ENCODE measurements at regions not wholly inside any gene's neighbourhood (a gene's known extent, or its start where the extent isn't known, plus 50 kb on each side); places are given as distances from the start of the nearest gene placed in this dataset.

DNA sequence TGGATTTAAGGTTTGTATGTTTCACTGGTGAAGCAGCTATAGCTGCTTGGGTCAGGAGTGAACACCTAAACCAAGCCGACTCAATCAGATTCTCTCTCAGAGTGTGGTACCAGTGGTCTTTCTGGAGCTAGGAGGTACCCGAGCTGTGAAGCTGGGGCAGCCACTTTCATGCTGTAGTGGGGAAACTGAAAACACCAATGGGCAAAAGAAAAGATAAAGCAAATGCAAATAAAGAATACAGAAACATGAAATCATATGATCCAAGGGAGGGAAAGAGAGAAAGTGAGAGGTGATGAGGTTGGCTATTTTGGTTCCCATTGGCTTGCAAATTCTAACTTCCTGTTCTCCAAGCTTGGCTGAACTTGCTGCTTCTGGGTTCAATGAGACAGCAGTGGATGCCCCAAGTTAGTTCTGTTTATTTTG, 212.3 kb upstream of the CFAP20DC start:
- peaks cover 5% of the 10 kb centered on the region; the same call in 1 of the 2 replicates for H3K9me2 ChIP-seq (ENCODE audit: insufficient read depth)

More for the DNA sequence above, 212.3 kb upstream of the CFAP20DC start:
- Histone ChIP-seq H3K36me3 (ENCODE audit: insufficient read depth) (no peaks in the 10 kb centered on the region; the same call in 1 of the 2 replicates), H2AFZ (no peak overlapping the region), H3K4me2 (no peak overlapping the region), H3K27me3 (ENCODE audit: insufficient read depth) (no peaks in the 10 kb centered on the region), H4K20me1 (replicated peaks; ENCODE audit: insufficient read depth) (no peaks in the 10 kb centered on the region), H3K79me2 (replicated peaks; ENCODE audit: insufficient read depth) (no peaks in the 10 kb centered on the region), H3K4me3 (no peak overlapping the region), H3K4me1 (ENCODE audit: insufficient read depth) (no peaks in the 10 kb centered on the region), H3F3A (replicated peaks; ENCODE audit: low read depth) (no peaks in the 10 kb centered on the region), H3K27ac (ENCODE audit: low read depth) (no peak overlapping the region)
- TF ChIP-seq ZNF114 (CRISPR knock-in tag; IDR thresholded peaks at IDR 0.05) (no peak), CREB1 (CRISPR knock-in tag; IDR thresholded peaks at IDR 0.05; ENCODE audit: low read depth) (no peak), EZH2phosphoT487 (IDR thresholded peaks at IDR 0.05; ENCODE audit: unreplicated experiment) (no peak), ZNF331 (CRISPR knock-in tag; IDR thresholded peaks at IDR 0.05; ENCODE audit: low read depth) (no peak), POLR2AphosphoS5 (IDR thresholded peaks at IDR 0.05; ENCODE audit: low read depth) (no peak), EZH2 (IDR thresholded peaks at IDR 0.05; ENCODE audit: low read depth, unreplicated experiment) (no peak), NANOG (IDR thresholded peaks at IDR 0.05; ENCODE audit: borderline replicate concordance) (no peak), JUNB (IDR thresholded peaks at IDR 0.05; ENCODE audit: unreplicated experiment) (no peak)
- TF ChIP-seq, protein P1, sequence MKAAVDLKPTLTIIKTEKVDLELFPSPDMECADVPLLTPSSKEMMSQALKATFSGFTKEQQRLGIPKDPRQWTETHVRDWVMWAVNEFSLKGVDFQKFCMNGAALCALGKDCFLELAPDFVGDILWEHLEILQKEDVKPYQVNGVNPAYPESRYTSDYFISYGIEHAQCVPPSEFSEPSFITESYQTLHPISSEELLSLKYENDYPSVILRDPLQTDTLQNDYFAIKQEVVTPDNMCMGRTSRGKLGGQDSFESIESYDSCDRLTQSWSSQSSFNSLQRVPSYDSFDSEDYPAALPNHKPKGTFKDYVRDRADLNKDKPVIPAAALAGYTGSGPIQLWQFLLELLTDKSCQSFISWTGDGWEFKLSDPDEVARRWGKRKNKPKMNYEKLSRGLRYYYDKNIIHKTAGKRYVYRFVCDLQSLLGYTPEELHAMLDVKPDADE (IDR thresholded peaks at IDR 0.05): no peak
- TF ChIP-seq, protein P2, sequence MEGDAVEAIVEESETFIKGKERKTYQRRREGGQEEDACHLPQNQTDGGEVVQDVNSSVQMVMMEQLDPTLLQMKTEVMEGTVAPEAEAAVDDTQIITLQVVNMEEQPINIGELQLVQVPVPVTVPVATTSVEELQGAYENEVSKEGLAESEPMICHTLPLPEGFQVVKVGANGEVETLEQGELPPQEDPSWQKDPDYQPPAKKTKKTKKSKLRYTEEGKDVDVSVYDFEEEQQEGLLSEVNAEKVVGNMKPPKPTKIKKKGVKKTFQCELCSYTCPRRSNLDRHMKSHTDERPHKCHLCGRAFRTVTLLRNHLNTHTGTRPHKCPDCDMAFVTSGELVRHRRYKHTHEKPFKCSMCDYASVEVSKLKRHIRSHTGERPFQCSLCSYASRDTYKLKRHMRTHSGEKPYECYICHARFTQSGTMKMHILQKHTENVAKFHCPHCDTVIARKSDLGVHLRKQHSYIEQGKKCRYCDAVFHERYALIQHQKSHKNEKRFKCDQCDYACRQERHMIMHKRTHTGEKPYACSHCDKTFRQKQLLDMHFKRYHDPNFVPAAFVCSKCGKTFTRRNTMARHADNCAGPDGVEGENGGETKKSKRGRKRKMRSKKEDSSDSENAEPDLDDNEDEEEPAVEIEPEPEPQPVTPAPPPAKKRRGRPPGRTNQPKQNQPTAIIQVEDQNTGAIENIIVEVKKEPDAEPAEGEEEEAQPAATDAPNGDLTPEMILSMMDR (conservative IDR thresholded peaks at IDR 0.05; ENCODE audit: low read depth in 2 of 2): no peak
- TF ChIP-seq, protein P3, sequence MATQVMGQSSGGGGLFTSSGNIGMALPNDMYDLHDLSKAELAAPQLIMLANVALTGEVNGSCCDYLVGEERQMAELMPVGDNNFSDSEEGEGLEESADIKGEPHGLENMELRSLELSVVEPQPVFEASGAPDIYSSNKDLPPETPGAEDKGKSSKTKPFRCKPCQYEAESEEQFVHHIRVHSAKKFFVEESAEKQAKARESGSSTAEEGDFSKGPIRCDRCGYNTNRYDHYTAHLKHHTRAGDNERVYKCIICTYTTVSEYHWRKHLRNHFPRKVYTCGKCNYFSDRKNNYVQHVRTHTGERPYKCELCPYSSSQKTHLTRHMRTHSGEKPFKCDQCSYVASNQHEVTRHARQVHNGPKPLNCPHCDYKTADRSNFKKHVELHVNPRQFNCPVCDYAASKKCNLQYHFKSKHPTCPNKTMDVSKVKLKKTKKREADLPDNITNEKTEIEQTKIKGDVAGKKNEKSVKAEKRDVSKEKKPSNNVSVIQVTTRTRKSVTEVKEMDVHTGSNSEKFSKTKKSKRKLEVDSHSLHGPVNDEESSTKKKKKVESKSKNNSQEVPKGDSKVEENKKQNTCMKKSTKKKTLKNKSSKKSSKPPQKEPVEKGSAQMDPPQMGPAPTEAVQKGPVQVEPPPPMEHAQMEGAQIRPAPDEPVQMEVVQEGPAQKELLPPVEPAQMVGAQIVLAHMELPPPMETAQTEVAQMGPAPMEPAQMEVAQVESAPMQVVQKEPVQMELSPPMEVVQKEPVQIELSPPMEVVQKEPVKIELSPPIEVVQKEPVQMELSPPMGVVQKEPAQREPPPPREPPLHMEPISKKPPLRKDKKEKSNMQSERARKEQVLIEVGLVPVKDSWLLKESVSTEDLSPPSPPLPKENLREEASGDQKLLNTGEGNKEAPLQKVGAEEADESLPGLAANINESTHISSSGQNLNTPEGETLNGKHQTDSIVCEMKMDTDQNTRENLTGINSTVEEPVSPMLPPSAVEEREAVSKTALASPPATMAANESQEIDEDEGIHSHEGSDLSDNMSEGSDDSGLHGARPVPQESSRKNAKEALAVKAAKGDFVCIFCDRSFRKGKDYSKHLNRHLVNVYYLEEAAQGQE (IDR thresholded peaks at IDR 0.05; ENCODE audit: unreplicated experiment): no peak
- TF ChIP-seq, protein P4, sequence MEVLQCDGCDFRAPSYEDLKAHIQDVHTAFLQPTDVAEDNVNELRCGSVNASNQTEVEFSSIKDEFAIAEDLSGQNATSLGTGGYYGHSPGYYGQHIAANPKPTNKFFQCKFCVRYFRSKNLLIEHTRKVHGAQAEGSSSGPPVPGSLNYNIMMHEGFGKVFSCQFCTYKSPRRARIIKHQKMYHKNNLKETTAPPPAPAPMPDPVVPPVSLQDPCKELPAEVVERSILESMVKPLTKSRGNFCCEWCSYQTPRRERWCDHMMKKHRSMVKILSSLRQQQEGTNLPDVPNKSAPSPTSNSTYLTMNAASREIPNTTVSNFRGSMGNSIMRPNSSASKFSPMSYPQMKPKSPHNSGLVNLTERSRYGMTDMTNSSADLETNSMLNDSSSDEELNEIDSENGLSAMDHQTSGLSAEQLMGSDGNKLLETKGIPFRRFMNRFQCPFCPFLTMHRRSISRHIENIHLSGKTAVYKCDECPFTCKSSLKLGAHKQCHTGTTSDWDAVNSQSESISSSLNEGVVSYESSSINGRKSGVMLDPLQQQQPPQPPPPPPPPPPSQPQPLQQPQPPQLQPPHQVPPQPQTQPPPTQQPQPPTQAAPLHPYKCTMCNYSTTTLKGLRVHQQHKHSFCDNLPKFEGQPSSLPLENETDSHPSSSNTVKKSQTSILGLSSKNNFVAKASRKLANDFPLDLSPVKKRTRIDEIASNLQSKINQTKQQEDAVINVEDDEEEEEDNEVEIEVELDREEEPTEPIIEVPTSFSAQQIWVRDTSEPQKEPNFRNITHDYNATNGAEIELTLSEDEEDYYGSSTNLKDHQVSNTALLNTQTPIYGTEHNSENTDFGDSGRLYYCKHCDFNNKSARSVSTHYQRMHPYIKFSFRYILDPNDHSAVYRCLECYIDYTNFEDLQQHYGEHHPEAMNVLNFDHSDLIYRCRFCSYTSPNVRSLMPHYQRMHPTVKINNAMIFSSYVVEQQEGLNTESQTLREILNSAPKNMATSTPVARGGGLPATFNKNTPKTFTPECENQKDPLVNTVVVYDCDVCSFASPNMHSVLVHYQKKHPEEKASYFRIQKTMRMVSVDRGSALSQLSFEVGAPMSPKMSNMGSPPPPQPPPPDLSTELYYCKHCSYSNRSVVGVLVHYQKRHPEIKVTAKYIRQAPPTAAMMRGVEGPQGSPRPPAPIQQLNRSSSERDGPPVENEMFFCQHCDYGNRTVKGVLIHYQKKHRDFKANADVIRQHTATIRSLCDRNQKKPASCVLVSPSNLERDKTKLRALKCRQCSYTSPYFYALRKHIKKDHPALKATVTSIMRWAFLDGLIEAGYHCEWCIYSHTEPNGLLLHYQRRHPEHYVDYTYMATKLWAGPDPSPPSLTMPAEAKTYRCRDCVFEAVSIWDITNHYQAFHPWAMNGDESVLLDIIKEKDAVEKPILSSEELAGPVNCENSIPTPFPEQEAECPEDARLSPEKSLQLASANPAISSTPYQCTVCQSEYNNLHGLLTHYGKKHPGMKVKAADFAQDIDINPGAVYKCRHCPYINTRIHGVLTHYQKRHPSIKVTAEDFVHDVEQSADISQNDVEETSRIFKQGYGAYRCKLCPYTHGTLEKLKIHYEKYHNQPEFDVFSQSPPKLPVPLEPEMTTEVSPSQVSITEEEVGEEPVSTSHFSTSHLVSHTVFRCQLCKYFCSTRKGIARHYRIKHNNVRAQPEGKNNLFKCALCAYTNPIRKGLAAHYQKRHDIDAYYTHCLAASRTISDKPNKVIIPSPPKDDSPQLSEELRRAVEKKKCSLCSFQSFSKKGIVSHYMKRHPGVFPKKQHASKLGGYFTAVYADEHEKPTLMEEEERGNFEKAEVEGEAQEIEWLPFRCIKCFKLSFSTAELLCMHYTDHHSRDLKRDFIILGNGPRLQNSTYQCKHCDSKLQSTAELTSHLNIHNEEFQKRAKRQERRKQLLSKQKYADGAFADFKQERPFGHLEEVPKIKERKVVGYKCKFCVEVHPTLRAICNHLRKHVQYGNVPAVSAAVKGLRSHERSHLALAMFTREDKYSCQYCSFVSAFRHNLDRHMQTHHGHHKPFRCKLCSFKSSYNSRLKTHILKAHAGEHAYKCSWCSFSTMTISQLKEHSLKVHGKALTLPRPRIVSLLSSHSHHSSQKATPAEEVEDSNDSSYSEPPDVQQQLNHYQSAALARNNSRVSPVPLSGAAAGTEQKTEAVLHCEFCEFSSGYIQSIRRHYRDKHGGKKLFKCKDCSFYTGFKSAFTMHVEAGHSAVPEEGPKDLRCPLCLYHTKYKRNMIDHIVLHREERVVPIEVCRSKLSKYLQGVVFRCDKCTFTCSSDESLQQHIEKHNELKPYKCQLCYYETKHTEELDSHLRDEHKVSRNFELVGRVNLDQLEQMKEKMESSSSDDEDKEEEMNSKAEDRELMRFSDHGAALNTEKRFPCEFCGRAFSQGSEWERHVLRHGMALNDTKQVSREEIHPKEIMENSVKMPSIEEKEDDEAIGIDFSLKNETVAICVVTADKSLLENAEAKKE (CRISPR knock-in tag; IDR thresholded peaks at IDR 0.05): no peak
- Mint-ChIP-seq H3K27me3 (ENCODE audit: insufficient read depth, low read depth, poor library complexity) (no peaks in the 10 kb centered on the region), H3K9me3 (peaks cover 7% of the 10 kb centered on the region; the same call in 2 of the 3 replicates), H3K4me1 (peaks cover 2% of the 10 kb centered on the region; the same call in 2 of the 3 replicates), H3K27ac (no peak overlapping the region), H3K36me3 (ENCODE audit: low read depth) (no peaks in the 10 kb centered on the region), H3K4me3 (no peak overlapping the region)
- ATAC-seq (no peak), DNase-seq (ENCODE audit: low spot score) (no peak)
